GM08714 (cell line): ENCODE measurements at regions not wholly inside any gene's neighbourhood (a gene's known extent, or its start where the extent isn't known, plus 50 kb on each side); places are given as distances from the start of the nearest gene placed in this dataset.

Experiments
- H3K4me3 ChIP-seq: fragments of 200-500 bp; sonication (Bioruptor generic); 2 replicates; pipeline ENCODE4 v1.5.1; 2014; ENCODE audit warnings: mild to moderate bottlenecking, low read length, inconsistent platforms
- ZNF274 ChIP-seq: IDR thresholded peaks from 2 replicates; pipeline ENCODE4 v1.6.1; 2012; ENCODE audit warnings: mild to moderate bottlenecking, low read depth, low read length

DNA sequence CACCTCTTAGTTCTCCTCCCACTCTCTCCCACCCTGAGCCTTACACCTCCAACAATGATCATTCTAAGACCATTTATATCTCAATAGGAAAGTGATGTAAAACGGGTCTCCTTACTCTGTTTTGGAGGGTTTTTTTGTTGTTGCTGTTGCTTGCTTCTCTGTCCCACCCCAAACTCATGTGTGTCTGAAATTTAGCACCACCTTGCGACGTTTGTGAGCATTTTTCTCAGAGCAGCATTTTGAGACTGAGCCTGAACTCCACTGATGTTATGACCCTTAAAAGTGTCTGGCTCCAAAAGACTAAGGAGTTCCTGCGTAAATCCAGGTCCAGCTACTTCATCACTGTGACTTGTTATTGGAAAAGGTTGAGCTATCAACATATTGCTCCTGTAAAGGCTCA is 155.0 kb downstream of the DAD1 start:
- TF ChIP-seq ZNF274, result no peak
- H3K4me3 ChIP-seq, result no peak overlapping the region

DNA sequence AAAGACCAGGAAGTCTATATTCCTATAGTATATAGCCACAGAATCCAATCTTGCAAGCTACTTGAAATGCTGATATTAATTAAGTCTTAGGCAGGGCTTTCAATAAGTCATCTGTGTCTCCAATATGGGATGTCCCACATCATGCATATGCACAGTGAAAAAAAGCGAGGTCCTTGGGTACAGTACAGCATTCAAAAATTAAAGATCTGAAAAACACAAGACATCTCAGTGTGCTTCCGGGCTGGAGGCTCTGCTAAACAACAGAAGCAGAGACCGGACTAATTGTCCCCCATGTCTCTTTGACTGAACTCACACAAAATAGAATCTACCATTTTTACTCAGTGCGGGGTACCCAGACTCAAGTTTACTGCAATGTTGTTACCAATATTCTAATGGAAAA is 156.0 kb downstream of the DAD1 start:
- no peak for TF ChIP-seq ZNF274
- no peak overlapping the region for H3K4me3 ChIP-seq

DNA sequence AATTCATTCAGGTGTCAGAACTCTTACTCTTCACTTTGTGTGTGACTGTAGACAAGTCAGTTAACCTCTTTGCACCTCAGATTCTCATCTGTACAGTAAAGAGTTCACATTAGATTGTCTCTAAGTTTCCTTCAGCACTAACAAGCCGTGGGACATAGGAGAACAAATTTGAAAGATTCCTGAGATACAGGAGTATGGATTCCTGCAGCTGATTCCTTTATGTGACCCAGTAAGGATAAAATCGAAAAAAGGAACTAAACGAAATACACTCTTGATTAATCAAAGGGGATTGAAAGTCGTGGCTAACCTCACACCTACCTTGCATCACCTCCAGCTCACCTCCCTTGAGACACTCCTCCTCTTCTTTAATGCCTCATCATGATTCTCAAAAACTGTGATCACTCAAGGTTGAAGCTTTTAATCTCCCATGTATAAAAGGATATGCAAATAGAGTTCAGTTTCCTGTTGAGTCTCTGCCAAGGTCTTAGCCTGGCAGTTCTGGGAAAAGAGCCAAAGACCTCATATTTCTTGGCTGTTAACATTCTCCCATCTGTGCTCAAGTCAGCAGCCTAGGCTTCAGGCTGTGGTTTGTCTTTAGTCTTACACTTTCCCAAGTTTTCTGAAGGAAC is 156.6 kb downstream of the DAD1 start:
- H3K4me3 ChIP-seq, result no peak overlapping the region
- no peak for TF ChIP-seq ZNF274

DNA sequence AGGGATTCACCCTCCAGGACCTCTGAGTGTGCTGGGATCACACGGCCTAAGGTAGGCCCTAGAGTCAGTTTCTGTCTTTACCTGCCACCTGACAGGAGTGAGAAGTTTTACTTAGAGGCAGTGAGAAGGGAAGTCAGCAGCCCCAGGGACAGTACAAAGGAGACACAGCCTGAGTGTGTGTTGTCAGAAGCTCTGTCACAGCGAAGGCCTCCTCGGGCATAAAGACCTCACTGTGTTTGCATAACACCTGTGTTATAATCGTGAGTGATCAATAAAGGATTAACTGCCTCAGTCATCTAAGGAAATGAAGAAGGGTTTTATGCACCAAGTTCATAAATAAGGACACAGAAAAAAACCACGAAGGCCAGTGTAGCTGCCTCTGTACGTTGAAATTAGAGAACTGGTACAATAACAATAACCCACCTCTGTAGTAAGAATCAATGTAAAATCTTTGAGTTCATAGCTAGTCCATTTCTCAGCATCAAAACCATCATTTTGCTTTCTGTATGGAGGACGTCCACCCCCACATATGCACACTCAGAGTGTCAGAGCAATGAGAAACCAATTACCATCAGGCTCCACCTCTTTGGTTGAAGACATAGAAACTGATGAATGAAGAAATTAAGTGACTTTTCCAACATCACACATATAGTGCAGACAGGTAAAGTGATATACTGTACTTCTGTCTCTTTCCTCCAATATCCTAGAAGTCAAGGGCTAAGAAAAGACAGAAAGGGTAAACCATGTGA is 159.3 kb downstream of the DAD1 start:
- no peak overlapping the region for H3K4me3 ChIP-seq
- TF ChIP-seq ZNF274, result no peak

DNA sequence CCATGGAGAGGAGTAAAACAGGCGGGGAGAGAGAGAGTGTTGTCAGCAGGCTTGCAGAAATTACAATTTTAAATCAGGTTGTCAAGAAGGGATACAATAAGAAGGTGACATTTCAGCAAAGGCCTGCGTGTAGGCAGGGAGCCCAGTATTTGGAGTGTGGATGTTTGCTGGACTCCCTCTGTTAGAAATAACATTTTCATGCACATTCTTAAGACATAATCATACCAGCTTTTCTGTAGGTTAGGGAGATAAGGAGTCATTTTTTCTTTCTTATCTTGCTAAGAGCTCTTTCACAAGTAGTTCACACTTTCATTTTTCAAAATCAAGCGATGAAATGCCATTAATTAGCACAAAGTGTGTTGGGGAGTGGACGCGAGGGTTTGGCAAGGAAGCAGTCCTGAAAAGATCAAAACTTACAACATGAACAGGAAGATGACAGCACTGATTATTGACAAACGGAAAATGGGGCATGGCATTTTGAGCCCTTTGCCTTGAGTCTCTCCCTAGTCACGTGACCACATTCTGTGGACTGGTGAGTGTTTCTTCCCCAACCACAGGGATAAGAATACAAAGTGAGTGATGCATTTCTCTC is 160.2 kb downstream of the DAD1 start:
- no peak overlapping the region for H3K4me3 ChIP-seq
- TF ChIP-seq ZNF274, result no peak

DNA sequence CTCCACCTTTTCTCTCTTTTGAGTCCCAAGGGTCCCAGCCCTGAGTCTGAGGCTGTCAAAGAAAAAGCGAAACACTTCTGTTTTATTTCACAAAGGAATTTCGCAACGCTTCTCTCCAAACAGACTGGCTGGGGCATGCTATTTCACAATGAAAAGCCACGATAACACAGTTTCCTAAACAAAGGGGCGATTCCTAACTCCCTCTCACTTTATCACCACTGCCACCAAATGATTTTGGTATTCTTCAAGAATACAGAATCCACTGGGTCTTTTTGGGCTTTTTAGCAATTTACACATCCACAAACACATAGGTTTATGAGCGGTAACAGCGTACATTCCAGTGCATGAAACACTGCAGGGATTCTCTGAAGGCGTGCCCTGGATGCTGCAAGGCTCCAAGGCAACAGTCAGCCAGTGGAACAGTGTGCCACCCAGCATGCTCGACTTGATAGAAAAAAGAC is 161.2 kb downstream of the DAD1 start:
- no peak overlapping the region for H3K4me3 ChIP-seq
- TF ChIP-seq ZNF274, result no peak

DNA sequence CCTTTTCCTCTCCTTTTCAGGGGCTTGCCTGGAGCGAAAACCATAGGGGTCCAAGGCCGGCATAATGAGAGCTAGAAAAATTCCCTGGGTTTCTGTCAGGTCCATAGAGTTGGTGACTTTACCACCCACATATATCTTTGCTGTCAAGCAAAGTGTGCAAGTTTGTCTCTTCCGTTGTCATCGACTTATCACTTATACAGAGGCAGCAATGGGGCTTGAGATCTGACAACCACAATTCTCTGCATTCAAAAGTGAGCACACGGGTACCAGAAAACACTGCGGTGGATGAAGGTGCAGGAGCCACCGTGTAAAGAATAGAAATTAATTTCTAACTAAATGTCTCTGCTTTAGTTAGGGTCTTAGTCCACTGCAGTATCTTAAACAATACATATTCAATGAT is 162.3 kb downstream of the DAD1 start:
- no peak for TF ChIP-seq ZNF274

DNA sequence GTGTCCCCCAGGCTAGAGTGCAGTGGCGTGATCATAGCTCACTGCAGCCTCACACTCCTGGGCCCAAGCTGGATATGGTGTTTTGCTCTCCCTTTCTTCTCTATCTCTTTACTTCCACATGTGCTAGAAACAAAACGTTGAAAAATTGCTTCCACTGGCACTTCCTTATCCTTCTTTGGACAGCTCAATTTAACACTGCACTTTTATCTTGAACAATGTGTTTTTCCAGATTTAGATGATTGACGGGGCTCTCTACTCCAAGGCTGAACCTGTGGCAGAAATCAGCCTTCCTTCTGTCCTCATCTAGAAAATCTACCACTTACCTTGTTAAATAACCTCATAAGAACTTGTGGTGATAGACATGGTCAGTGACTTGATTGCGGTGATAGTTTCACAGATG is 165.1 kb downstream of the DAD1 start:
- TF ChIP-seq ZNF274, result no peak
- no peak overlapping the region for H3K4me3 ChIP-seq

More for the DNA sequence above, 162.3 kb downstream of the DAD1 start:
- H3K4me3 ChIP-seq, result no peak overlapping the region

DNA sequence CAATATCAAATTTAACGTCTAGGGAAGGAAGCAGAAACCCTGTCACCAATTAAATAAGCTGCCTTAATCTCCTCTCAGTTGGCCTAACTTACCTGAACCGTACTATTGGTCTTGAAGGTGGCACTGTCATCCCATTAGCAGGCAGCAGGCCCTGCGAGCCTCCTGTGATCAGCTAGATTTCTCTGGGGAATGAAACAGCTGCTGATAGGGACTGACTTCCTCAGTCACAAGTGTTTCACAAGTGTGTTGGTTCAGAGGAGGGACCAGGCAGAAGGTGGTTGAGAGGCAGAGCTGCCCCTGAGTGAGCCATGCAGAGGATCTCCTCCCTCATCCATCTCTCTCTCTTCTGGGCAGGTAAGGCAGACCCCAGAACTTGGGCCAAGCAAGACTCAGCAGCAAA is 166.8 kb downstream of the DAD1 start:
- TF ChIP-seq ZNF274, result no peak
- no peak overlapping the region for H3K4me3 ChIP-seq

DNA sequence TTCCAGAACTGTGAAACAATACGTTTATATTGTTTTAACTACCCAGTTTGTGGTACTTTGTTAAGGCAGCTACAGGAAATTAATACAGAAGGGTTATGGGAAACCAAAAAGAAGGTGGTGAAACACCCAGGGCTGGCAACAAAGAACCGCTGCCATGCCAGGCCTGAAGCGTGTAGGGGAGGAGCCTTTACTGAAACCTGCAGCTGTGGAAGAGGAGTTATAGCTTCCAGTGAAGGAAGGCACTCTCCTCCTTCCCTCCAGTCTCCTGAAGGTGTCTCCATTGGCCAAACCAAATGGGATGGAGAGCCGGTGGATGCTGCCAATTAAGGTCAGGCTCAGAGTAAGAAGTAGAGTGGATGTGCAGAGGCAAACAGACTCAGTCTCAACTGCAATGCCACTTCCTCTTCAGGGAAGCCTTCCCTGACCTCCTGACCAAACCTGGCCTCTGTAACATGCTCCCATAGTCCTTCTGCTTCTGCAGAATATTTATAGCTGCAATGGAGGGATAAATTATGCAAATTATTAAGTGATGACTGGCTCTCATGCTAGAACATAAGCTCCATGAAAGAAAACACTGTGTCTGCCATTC is 168.3 kb downstream of the DAD1 start:
- no peak overlapping the region for H3K4me3 ChIP-seq
- TF ChIP-seq ZNF274, result no peak

DNA sequence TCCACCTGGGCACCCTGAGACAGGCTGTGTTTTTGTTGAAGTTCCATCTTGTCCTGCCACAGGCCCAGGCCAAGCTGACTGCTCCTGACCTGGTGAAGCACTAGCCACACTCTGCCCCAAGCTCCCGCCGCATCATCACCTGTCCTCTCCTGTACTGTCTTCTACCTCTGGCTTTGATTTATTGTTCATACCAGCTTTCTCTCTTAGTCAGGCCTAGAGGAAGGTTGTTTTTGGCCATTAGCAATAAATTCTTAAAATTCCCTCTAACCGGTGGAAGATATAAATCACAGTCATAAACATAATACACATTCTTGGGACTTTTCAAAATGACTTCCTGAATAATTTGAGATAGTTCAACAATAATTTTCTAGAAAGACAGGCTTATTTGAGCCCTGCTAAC is 169.4 kb downstream of the DAD1 start:
- H3K4me3 ChIP-seq, result no peak overlapping the region
- TF ChIP-seq ZNF274, result no peak

DNA sequence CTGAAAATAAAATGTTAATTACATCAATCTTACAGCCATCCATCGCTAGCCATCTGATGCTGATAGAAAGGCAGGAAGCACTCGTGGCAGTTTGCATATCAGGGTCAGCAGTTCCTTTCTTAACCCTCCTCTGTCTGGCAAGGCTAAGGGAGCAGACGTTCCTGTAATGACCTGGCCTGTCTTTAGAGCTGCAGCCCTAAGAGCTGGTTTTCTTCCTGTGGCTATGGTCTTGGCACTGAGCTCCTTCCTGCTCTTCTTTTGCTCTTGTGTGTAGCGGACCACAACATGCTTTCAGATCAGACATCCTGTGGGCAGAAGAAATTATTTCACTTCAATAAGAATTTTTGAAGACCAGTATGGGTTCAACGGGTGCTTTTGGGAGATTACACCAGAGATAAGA is 170.4 kb downstream of the DAD1 start:
- H3K4me3 ChIP-seq, result no peak overlapping the region; the same call in 1 of the 2 replicates
- no peak for TF ChIP-seq ZNF274

DNA sequence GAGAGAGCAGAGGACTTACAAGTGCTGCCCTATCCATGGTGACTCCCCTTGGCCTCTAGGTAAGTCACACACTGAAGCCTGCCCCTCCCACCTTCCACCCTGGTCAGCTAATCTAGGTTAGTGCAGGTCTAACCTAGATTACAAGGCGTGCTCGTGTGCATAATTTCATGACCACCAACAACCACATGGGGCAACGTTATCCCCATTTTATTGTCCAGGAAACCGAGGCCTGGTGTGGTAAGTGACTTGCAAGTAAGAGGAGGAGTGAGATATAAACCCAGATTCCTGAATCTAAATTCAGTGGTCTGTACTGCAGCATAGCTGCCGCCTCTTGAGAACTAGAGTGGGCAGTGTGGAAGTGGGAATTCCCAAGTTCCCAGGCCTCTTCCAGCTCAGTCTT is 171.1 kb downstream of the DAD1 start:
- no peak overlapping the region; the same call in 1 of the 2 replicates for H3K4me3 ChIP-seq
- TF ChIP-seq ZNF274, result no peak

DNA sequence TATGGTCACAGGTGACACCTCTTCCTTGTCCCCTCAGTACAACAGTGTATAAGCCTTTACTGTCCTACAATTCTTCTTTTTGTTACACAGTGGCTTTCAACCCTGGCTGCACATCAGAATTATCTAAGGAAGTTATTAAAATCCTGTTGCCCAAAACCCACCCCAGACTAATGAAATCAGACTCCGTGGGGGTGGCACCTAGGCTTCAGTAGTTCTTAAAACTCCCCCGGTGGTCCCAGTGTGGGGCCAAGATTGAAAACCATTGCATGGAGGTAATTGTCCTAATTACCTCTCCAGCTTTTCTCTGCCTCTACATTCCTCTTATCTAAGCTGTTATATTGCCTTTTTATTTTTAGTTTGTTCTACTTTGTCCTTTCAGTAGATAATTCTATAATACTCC is 172.8 kb downstream of the DAD1 start:
- H3K4me3 ChIP-seq, result no peak overlapping the region
- TF ChIP-seq ZNF274, result no peak

DNA sequence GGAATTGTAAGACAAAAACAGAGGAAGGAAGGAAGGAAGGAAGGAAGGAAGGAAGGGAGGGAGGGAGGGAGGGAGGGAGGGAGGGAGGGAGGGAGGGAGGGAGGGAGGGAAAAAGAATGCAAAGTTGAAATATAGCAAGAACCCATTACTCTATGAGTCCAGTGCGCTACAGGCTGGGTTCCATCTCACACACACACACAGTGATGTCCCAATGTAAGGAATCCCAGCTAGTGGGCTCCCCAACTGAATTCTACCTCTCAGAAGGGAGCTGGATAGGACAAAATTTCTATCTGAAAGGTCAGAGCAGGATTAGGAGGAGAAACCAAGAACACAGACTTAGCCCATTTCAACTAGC is 173.4 kb downstream of the DAD1 start:
- TF ChIP-seq ZNF274, result no peak

More for the DNA sequence above, 173.4 kb downstream of the DAD1 start:
- no peak overlapping the region for H3K4me3 ChIP-seq
